Mesenchymal stem cell (in vitro differentiated cells and primary cell): ENCODE measurements at regions not wholly inside any gene's neighbourhood (a gene's known extent, or its start where the extent isn't known, plus 50 kb on each side); places are given as distances from the start of the nearest gene placed in this dataset.

Experiments used
- DNase-seq: peaks from one replicate; pipeline ENCODE4 v3.0.0-alpha.2; 2013
- H2AFZ ChIP-seq: one replicate; pipeline ENCODE4 v1.6.1; 2013; ENCODE audit warnings: low read depth, mild to moderate bottlenecking, control low read depth, inconsistent platforms, low read length, moderate library complexity
- H2AK5ac ChIP-seq: 2 replicates; pipeline ENCODE4 v1.6.1; 2013; ENCODE audit warnings: low read length, moderate library complexity, mild to moderate bottlenecking, inconsistent platforms; ENCODE audit not compliant: severe bottlenecking
- H2BK120ac ChIP-seq: one replicate; pipeline ENCODE4 v1.6.1; 2013; ENCODE audit warnings: low read depth, mild to moderate bottlenecking, inconsistent platforms, low read length, moderate library complexity
- H2BK12ac ChIP-seq, 2 experiments: one replicate each; pipeline ENCODE4 v1.6.1; 2013; ENCODE audit warnings: inconsistent platforms in 2 of 2, low read length in 2 of 2, mild to moderate bottlenecking in 2 of 2, moderate library complexity in 2 of 2, control low read depth in 1 of 2
- H2BK15ac ChIP-seq: one replicate; pipeline ENCODE4 v1.6.1; 2013; ENCODE audit warnings: mild to moderate bottlenecking, low read depth, inconsistent platforms; ENCODE audit not compliant: poor library complexity, severe bottlenecking
- H2BK5ac ChIP-seq: 2 replicates; pipeline ENCODE4 v1.6.1; 2013; ENCODE audit warnings: low read depth, mild to moderate bottlenecking, low read length, control low read depth, inconsistent platforms; ENCODE audit not compliant: poor library complexity, severe bottlenecking
- H3K14ac ChIP-seq, 2 experiments: one replicate each; pipeline ENCODE4 v1.6.1; 2013; ENCODE audit warnings: inconsistent platforms in 2 of 2, low read length in 2 of 2, control low read depth in 1 of 2, mild to moderate bottlenecking in 1 of 2, moderate library complexity in 1 of 2
- H3K18ac ChIP-seq, 2 experiments: one replicate each; pipeline ENCODE4 v1.6.1; 2013; ENCODE audit warnings: inconsistent platforms in 2 of 2, low read length in 2 of 2, control low read depth in 1 of 2, low read depth in 1 of 2, mild to moderate bottlenecking in 1 of 2
- H3K23ac ChIP-seq, 2 experiments: one replicate each; pipeline ENCODE4 v1.6.1; 2013; ENCODE audit warnings: inconsistent platforms in 2 of 2, low read length in 2 of 2, mild to moderate bottlenecking in 2 of 2, moderate library complexity in 2 of 2, control low read depth in 1 of 2
- H3K27ac ChIP-seq: 2 replicates; pipeline ENCODE4 v1.5.1; 2013; ENCODE audit warnings: mild to moderate bottlenecking, moderate library complexity, low read length, control low read depth, inconsistent platforms; ENCODE audit not compliant: poor library complexity, severe bottlenecking
- H3K27me3 ChIP-seq, 2 experiments: 2 replicates each; pipeline versions ENCODE4 v1.6.1 to v1.7.0; 2013; ENCODE audit warnings: low read length in 2 of 2, mild to moderate bottlenecking in 2 of 2, moderate library complexity in 2 of 2, control low read depth in 1 of 2, inconsistent platforms in 1 of 2; ENCODE audit not compliant: control insufficient read depth in 1 of 2, insufficient read depth in 1 of 2
- H3K36me3 ChIP-seq, 2 experiments: 2 replicates each; pipeline versions ENCODE4 v1.6.1 to v1.7.0; 2013; ENCODE audit warnings: low read length in 2 of 2, control low read depth in 1 of 2, inconsistent platforms in 1 of 2, low read depth in 1 of 2, mild to moderate bottlenecking in 1 of 2; ENCODE audit not compliant: insufficient read depth in 2 of 2, control insufficient read depth in 1 of 2
- H3K4ac ChIP-seq, 2 experiments: one replicate each; pipeline ENCODE4 v1.6.1; 2013; ENCODE audit warnings: inconsistent platforms in 2 of 2, low read length in 2 of 2, mild to moderate bottlenecking in 2 of 2, moderate library complexity in 2 of 2, control low read depth in 1 of 2, low read depth in 1 of 2
- H3K4me1 ChIP-seq: 2 replicates; pipeline ENCODE4 v1.6.1; 2013; ENCODE audit warnings: low read depth, low read length, control low read depth; ENCODE audit not compliant: control insufficient read depth, insufficient read depth
- H3K4me2 ChIP-seq: 2 replicates; pipeline ENCODE4 v1.6.1; 2013; ENCODE audit warnings: low read length, mild to moderate bottlenecking, inconsistent platforms; ENCODE audit not compliant: poor library complexity, severe bottlenecking
- H3K4me3 ChIP-seq, 2 experiments: 2 replicates each; pipeline versions ENCODE4 v1.5.1 to v1.7.0; 2013; ENCODE audit warnings: low read length in 2 of 2, mild to moderate bottlenecking in 2 of 2, control low read depth in 1 of 2, low read depth in 1 of 2; ENCODE audit not compliant: insufficient read depth in 1 of 2
- H3K79me1 ChIP-seq: replicated peaks from 2 replicates; pipeline ENCODE4 v1.6.1; 2013; ENCODE audit warnings: mild to moderate bottlenecking, control low read depth, low read length, inconsistent platforms; ENCODE audit not compliant: poor library complexity, severe bottlenecking
- H3K9ac ChIP-seq: 2 replicates; pipeline ENCODE4 v1.7.0; 2013; ENCODE audit warnings: mild to moderate bottlenecking, low read length, moderate library complexity
- H3K9me3 ChIP-seq: 2 replicates; pipeline ENCODE4 v1.7.0; 2013; ENCODE audit warnings: mild to moderate bottlenecking, low read length; ENCODE audit not compliant: control insufficient read depth
- H4K8ac ChIP-seq: one replicate; pipeline ENCODE4 v1.6.1; 2013; ENCODE audit warnings: inconsistent platforms, mild to moderate bottlenecking, low read length, moderate library complexity
- H4K91ac ChIP-seq: one replicate; pipeline ENCODE4 v1.6.1; 2013; ENCODE audit warnings: mild to moderate bottlenecking, low read length, inconsistent platforms
- WGBS: methylation state at CpG from one replicate; pipeline ENCODE4 v1.1.7; 2013; ENCODE audit warnings: mixed read lengths; 5-methylcytosine and 5-hydroxymethylcytosine counted together

GRCh38 chr6:128827675-128828464, 55.1 kb upstream of the LAMA2 start:
- no peaks in the 10 kb centered on the region for H3K27me3 ChIP-seq
- no peak for DNase-seq
- no peak overlapping the region for H3K4me3 ChIP-seq
- H3K4ac ChIP-seq, result no peak overlapping the region
- H3K23ac ChIP-seq, result no peak overlapping the region
- H2AFZ ChIP-seq, result no peak overlapping the region
- H2BK12ac ChIP-seq, result no peak overlapping the region
- no peak overlapping the region for H4K8ac ChIP-seq
- H2BK120ac ChIP-seq, result no peak overlapping the region
- no peak overlapping the region for H3K27ac ChIP-seq
- H3K36me3 ChIP-seq, result no peaks in the 10 kb centered on the region
- H3K9me3 ChIP-seq, result no peaks in the 10 kb centered on the region
- no peak overlapping the region for H2AK5ac ChIP-seq
- no peak overlapping the region for H3K18ac ChIP-seq
- no peaks in the 10 kb centered on the region for H3K79me1 ChIP-seq
- no peaks in the 10 kb centered on the region for H3K4me1 ChIP-seq
- no peak overlapping the region for H2BK5ac ChIP-seq
- H3K14ac ChIP-seq, result no peak overlapping the region
- 87% methylated on average over 3 of the region's 5 CpGs for WGBS
- H4K91ac ChIP-seq, result no peak overlapping the region
- H3K9ac ChIP-seq, result no peak overlapping the region
- no peak overlapping the region for H2BK15ac ChIP-seq
- no peak overlapping the region for H3K4me2 ChIP-seq

GRCh38 chr6:128826606-128827005, 56.3 kb upstream of the LAMA2 start:
- Histone ChIP-seq H3K27me3 (no peaks in the 10 kb centered on the region), H4K91ac (no peak overlapping the region), H2BK12ac (no peak overlapping the region), H2AFZ (no peak overlapping the region), H3K4ac (no peak overlapping the region), H3K36me3 (no peaks in the 10 kb centered on the region), H2BK5ac (no peak overlapping the region), H3K23ac (no peak overlapping the region), H3K4me3 (no peak overlapping the region), H3K4me2 (no peak overlapping the region), H3K27ac (no peak overlapping the region), H3K79me1 (no peaks in the 10 kb centered on the region), H3K14ac (no peak overlapping the region), H2BK15ac (no peak overlapping the region), H3K9me3 (no peaks in the 10 kb centered on the region), H2BK120ac (no peak overlapping the region), H4K8ac (no peak overlapping the region), H3K9ac (no peak overlapping the region), H2AK5ac (no peak overlapping the region), H3K4me1 (peaks cover 3% of the 10 kb centered on the region), H3K18ac (no peak overlapping the region)
- no peak for DNase-seq
- WGBS, result 91% methylated on average over 3 of the region's 3 CpGs

- H3K79me1 ChIP-seq, result no peaks in the 10 kb centered on the region
- H3K4me1 ChIP-seq, result peaks cover 3% of the 10 kb centered on the region
- H3K4me3 ChIP-seq, result no peak overlapping the region
- no peak overlapping the region for H4K91ac ChIP-seq
- no peaks in the 10 kb centered on the region for H3K36me3 ChIP-seq
- H2AK5ac ChIP-seq, result no peak overlapping the region
- no peak overlapping the region for H2BK15ac ChIP-seq
- H3K4ac ChIP-seq, result no peak overlapping the region
- H3K4me2 ChIP-seq, result no peak overlapping the region
- WGBS, result 60% methylated on average over 3 of the region's 3 CpGs
- peak; percentile 65 for DNase-seq
- no peak overlapping the region for H4K8ac ChIP-seq
- H2AFZ ChIP-seq, result no peak overlapping the region
- no peaks in the 10 kb centered on the region for H3K27me3 ChIP-seq
- no peak overlapping the region for H3K27ac ChIP-seq
- H2BK12ac ChIP-seq, result no peak overlapping the region
- no peak overlapping the region for H2BK5ac ChIP-seq
- no peak overlapping the region for H3K9ac ChIP-seq
- no peak overlapping the region for H3K14ac ChIP-seq
- H3K9me3 ChIP-seq, result no peaks in the 10 kb centered on the region
- H3K23ac ChIP-seq, result no peak overlapping the region
- H2BK120ac ChIP-seq, result no peak overlapping the region
- no peak overlapping the region for H3K18ac ChIP-seq
Measured at GRCh38 chr6:128822271-128822670, 60.7 kb upstream of the LAMA2 start.

- H2BK120ac ChIP-seq, result no peak overlapping the region
- H4K91ac ChIP-seq, result no peak overlapping the region
- H3K4ac ChIP-seq, result no peak overlapping the region
- WGBS, result 100% methylated on average over 1 of the region's 2 CpGs
- H3K4me3 ChIP-seq, result no peak overlapping the region
- no peak overlapping the region for H3K9ac ChIP-seq
- no peak overlapping the region for H2BK5ac ChIP-seq
- no peak overlapping the region for H4K8ac ChIP-seq
- peaks cover 3% of the 10 kb centered on the region for H3K4me1 ChIP-seq
- H2AFZ ChIP-seq, result no peak overlapping the region
- no peaks in the 10 kb centered on the region for H3K27me3 ChIP-seq
- H3K9me3 ChIP-seq, result no peaks in the 10 kb centered on the region
- H3K27ac ChIP-seq, result no peak overlapping the region
- H2BK15ac ChIP-seq, result no peak overlapping the region
- no peaks in the 10 kb centered on the region for H3K36me3 ChIP-seq
- H3K18ac ChIP-seq, result no peak overlapping the region
- no peak overlapping the region for H3K14ac ChIP-seq
- no peak for DNase-seq
- no peaks in the 10 kb centered on the region for H3K79me1 ChIP-seq
- no peak overlapping the region for H3K4me2 ChIP-seq
- H3K23ac ChIP-seq, result no peak overlapping the region
- H2AK5ac ChIP-seq, result no peak overlapping the region
- no peak overlapping the region for H2BK12ac ChIP-seq
Measured at GRCh38 chr6:128821116-128821515, 61.8 kb upstream of the LAMA2 start.
